HK-2 (cell line): ENCODE measurements at regions not wholly inside any gene's neighbourhood (a gene's known extent, or its start where the extent isn't known, plus 50 kb on each side); places are given as distances from the start of the nearest gene placed in this dataset.
"Not testable (repeated sequence)": the region's sequence is repeated elsewhere in the genome, so short reads cannot be mapped to it uniquely, and the experiment has no call there.

Experiments used
- DNase-seq: peaks from one replicate; pipeline ENCODE4 v3.0.0-alpha.2; 2018; ENCODE audit not compliant: unreplicated experiment

DNA sequence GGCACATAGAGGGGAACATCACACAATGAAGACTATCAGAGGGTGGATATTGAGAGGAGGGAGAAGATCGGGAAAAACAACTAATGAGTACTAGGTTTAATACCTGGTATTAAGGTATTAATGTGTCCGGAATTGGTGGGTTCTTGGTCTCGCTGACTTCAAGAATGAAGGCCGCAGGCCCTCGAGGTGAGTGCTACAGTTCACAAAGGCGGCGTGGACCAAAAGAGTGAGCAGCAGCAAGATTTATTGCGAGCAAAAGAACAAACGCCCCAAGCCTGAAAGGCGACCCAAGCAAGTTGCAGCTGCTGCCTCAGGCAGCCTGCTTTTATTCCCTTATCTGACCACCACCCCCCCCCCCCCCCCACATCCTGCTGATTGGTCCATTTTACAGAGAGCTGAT, 2022.8 kb downstream of the NCAM2 start:
- no peak for DNase-seq

DNA sequence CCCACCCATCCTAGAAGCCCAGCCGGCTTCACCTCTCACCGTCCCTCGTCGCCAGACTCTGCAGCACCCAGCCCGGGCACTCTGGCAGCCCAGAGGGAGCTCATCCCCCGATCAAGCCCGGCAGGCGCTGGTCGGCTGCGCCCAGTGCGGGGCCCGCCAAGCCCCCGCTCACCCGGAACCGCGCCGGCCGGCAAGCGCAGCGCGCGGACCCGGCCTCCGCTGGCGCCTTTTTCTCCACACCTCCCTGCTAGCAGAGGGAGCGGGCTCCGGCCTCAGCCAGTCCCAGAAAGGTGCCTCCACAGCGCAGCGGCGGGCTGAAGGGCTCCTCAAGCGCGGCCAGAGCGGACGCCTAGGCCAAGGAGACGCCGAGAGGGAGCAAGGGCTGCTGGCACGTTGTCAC, 2023.3 kb downstream of the NCAM2 start:
- no peak for DNase-seq

DNA sequence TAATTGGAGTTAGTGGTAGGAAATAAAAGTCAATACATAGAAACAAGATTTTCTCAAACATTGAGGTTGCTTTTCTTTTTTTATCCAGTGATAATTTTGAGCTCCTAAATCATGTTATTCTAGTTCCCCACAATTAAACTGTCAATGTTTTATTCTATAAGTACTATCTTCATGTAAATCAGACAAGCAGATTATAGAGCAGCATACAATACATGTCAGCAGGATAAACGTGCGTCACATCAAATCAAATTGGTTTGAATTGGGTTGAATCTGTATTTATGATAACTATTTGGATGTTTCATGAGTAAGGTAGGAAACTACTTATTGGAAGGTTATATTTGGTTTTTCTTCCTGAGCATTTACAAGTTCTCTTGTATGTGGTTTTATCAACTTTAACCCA, 2028.7 kb downstream of the NCAM2 start:
- no peak for DNase-seq

DNA sequence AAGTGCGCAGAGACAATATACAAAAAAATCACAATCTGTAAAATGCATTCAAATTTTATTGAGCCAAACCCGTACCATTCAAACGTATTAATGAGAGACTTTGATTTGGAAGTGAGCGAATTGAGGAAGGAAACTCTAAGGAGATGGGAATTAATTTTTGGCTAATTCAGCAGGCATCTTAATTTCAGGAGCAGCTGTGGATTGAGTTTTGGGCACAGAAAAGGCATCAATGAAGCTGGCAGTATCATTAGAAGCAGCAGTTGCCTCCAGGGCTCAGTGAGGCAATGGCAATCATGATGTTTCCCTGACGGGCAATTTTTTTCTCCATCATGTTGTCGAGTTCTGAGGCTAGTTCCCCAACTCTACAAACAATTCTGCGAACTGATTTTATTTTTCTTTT, 2041.6 kb downstream of the NCAM2 start:
- DNase-seq: no peak

DNA sequence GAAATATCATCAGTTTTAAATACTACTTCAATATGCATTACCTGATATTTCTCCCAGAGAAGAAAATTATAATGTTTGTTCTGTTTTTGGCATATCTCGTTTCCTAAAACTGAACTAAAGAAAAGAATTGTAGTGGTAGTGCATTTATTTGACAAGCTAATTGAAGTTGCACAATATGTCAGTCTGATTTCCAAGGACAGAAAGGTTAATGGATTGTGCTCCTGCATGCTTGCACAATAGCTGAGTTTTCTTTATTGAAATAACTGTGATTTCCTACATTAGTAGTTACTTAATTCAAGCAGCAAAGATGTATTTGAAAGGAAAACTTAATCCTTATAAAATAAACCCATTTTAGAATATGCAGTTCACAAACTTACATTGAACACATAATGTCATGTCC, 2047.7 kb downstream of the NCAM2 start:
- DNase-seq: no peak

- no peak for DNase-seq
Observed at GRCh38 chr21:23067672-23068071, 2069.5 kb downstream of the NCAM2 start.

DNA sequence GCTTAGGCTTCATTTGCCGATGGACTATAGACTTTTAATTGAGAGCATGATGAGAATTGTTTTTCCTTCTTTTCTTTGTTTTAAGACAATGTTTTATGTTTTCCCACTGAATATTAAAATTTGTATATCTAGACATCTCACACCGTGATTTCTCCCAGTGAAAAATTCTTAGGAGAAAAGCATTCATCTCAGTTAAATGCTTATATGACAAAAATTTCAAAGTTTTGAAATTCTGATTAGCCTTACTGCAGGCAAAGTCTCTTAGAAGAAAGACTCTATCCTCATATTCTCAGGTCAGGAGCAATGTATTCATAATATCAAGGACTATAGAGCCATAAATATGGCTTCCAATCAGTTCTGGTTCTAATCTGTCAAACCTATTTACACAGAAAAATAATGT, 2085.0 kb downstream of the NCAM2 start:
- no peak for DNase-seq

DNA sequence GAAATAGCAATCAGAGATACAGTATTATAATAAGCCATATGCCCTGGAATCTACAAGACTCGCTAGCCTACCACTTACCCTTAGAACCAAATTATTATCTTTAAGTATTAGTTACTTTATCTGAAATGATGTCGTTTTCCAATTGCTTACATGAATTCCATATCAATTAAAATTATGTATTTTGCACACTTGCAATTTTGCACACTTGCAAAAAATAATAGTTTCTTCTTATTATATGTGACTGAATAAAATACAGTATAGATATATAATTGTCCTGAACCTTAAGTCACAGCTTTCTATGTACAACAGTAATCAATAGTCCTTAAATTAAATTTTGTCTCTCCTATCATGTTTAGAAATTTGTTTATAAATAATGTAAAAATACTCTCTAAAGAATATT, 2095.1 kb downstream of the NCAM2 start:
- DNase-seq: no peak

DNA sequence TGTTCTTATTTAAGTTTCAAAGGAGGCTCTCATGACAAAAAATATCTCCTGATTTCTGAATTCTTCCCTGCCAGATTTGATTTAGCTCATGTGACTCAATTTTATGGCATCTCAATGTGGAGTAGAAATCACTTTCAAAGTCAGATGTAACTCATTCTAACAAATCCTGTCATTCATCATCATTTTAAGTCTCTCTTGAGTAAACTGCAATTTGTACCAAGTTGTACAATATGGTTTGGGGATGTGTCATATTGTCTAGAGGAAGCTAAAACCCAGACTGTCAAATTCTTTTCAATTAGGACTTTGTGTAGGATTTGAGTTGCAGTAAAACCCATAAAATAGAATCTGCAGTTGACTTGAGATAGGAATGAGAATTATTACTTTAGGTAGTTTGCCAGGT, 2101.0 kb downstream of the NCAM2 start:
- DNase-seq: no peak

DNA sequence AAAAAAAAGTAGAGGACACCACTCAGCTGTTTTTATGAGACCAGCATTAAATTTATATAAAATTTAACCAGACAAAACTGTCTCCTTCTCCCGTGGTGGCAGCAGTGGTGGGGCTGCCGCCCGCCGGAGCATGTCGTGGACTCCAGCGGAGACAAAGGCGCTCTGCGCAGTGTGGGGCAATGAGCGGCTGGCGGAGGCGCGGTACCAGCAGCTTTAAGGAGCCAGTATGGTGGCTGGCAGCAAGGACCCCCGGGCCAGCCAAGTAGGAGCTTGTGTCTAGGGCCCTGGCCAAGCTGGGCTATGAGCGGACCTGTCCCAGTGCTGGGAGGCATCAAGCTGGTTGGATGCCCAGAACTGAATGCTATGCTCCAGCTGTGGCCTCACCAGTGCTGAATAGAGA, 2102.9 kb downstream of the NCAM2 start:
- DNase-seq: no peak

- no peak for DNase-seq
Observed at GRCh38 chr21:23108533-23108932, 2110.3 kb downstream of the NCAM2 start.

GRCh38 chr21:23111070-23111600, 2112.9 kb downstream of the NCAM2 start:
- no peak for DNase-seq

DNA sequence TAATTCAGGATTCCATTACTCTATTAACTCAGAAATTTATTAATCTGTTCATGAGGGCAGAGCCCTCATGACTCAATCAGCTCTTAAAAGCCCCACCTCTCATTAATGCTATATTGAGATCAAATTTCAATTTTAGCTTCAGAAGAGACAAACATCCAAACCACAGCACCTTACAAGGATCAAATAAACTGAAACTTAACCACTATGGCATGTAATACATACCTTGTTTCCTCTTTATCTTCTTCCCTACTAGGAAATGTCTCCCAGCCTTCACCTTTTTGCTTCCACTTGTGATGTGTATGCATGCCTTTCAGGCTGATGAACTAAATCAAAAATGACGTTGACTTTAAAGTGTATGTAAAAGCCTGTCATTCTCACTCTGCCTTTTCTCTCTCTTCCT, 2121.3 kb downstream of the NCAM2 start:
- no peak for DNase-seq

DNA sequence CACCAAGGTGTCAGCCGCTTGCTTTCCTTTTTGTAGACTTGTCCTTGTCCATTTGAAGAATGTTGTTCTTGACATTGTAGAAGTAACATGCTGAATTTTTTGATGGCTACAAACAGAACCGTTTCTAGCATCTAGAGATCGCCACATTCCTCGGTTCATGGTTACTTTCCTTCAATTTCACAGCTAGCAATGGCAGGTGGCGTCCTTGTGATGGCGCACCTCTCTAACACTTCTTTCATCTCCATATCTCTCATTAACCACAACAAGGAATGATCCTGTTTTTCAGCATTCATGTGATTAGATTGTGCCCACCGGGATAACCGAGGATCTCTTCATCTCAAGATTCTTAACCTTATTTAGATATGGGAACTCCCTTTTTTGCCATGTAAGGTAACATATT, 2129.8 kb downstream of the NCAM2 start:
- no peak for DNase-seq

DNA sequence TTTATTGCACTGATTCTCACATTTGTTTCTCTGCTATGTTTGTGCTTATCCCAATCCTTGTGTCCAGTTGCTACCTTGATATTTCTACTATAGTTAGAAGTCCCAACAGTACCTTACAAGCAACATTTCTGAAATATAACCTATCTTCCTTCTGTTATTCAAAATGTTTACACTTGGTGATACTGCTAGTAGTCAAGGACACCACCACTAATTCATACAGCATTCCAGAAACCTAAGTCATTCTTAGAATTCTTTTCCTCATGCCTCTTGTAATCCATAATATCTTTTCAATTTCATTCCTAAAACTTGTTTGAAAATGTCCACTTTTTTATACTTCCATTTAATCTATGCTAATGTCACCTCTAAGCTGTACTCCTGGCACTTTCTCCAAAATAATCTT, 2132.1 kb downstream of the NCAM2 start:
- DNase-seq: no peak

DNA sequence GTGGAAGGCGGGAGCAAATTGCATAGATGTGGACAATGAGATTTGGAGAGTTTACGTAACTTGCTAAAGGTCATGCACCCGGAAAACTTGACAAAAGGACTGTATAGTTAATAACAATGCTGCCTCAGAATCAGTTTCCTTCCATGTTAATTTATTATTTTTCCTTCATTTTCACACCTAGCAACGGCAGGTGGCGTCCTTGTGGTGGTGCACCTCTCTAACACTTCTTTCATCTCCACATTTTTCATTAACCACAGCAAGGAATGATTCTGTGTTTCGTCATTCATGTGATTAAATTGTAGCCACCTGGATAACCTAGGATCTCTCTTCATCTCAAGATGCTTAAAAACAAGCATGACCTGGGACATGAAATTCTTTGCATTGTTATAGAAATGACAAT, 2133.0 kb downstream of the NCAM2 start:
- DNase-seq: no peak

DNA sequence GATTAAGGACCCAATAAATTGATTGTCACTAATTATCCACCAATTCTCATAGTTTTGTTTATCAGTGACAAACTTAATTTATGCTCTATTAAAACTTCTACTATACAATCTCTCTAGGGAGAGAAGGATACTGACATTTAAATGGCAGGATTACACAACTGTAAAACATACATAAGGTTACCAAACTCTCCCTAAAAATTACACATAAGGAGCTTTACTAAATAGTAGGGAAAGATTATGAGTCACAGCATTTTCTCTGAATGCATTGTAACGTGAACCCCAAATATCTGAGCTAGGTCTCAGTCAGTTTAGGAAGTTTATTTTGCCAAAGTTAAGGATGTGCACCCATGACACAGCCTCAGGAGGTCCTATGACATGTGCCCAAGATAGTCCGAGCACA, 2140.6 kb downstream of the NCAM2 start:
- no peak for DNase-seq

GRCh38 chr21:23152130-23152529, 2153.9 kb downstream of the NCAM2 start:
- no peak for DNase-seq

DNA sequence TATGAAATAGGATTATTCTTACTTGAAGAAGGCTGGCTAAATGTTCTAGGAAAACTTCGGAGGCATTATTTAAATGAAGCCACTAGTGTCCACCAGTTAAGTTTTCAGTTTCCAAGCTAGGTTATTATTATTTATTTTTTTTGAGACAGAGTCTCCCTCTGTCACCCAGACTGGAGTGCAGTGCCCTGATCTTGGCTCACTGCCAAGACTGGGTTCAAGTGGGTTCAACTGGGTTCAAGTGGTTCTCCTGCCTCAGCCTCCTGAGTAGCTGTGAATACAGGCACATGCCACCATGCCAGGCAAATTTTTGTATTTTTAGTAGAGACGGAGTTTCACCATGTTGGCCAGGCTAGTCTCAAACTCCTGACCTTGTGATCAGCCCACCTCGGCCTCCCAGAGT, 2155.6 kb downstream of the NCAM2 start:
- DNase-seq: not testable (repeated sequence)

GRCh38 chr21:23155281-23155680, 2157.1 kb downstream of the NCAM2 start:
- no peak for DNase-seq

GRCh38 chr21:23160914-23161313, 2162.7 kb downstream of the NCAM2 start:
- no peak for DNase-seq

GRCh38 chr21:23162198-23162946, 2164.2 kb downstream of the NCAM2 start:
- no peak for DNase-seq
